ENCODE measurements at regions not wholly inside any gene's neighbourhood (a gene's known extent, or its start where the extent isn't known, plus 50 kb on each side); places are given as distances from the start of the nearest gene placed in this dataset.

DNA sequence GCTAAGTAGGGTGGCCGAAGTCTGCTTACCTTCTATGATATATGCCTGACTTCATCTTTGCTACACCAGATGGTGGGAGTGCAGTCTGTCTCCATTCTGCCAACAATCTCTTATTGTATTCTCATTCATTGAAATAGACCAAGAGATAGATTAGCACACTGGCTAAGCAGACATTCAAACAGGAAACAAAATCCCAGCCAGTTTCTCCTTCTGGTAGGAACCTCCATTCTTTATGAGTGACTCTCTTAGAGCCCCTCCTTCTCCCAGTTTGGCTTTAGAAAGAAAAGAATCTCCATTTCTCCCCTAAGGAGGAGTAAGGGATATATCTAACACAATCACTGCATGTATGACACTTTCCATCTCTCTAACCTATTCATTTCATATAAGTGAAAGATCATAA is 118.9 kb upstream of the COL5A2 start:
- WGBS, 2 donors: 74 to 79% methylated on average over 1 of the region's 1 CpG
- Histone ChIP-seq H3K27me3 (no peaks in the 10 kb centered on the region), H3K27ac (no peak overlapping the region), H3K36me3 (ENCODE audit: low read depth, missing control alignments) (no peaks in the 10 kb centered on the region), H3K4me3 (no peak overlapping the region), H3K4me1 (no peaks in the 10 kb centered on the region), H3K9me3 (no peaks in the 10 kb centered on the region)
- intact Hi-C loops (cut with DNase I; ENCODE audit: low total_unique reads): no loop called here
- TF ChIP-seq POLR2A (IDR thresholded peaks at IDR 0.05): no peak
- TF ChIP-seq, protein P1, sequence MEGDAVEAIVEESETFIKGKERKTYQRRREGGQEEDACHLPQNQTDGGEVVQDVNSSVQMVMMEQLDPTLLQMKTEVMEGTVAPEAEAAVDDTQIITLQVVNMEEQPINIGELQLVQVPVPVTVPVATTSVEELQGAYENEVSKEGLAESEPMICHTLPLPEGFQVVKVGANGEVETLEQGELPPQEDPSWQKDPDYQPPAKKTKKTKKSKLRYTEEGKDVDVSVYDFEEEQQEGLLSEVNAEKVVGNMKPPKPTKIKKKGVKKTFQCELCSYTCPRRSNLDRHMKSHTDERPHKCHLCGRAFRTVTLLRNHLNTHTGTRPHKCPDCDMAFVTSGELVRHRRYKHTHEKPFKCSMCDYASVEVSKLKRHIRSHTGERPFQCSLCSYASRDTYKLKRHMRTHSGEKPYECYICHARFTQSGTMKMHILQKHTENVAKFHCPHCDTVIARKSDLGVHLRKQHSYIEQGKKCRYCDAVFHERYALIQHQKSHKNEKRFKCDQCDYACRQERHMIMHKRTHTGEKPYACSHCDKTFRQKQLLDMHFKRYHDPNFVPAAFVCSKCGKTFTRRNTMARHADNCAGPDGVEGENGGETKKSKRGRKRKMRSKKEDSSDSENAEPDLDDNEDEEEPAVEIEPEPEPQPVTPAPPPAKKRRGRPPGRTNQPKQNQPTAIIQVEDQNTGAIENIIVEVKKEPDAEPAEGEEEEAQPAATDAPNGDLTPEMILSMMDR (IDR thresholded peaks at IDR 0.05): no peak
- DNase-seq: no peak

DNA sequence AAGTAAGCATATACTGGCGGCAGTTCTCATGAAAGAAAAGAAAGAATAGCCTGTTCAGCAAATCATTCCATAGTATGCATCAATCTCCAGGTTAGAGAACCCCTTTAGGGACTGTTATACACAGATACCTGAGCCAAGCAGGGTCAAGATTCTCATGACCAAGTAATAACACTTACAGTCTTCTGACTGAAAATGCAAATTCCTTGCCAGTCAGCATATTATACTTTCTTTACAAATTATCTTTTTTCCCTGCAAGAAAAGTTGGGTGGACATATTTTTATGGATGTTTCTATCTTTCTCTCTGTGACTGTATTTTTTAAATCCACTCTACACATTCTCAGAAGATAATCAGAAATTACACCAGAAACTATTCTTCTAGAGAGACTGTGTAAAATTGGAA is 120.4 kb upstream of the COL5A2 start:
- H3K9me3 ChIP-seq: no peaks in the 10 kb centered on the region
- DNase-seq: no peak
- 93 to 100% methylated on average over 1 of the region's 1 CpG for whole genome bisulfite sequencing, 2 donors
- H3K36me3 ChIP-seq (ENCODE audit: low read depth, missing control alignments): no peaks in the 10 kb centered on the region
- no peak overlapping the region for H3K4me3 ChIP-seq
- H3K4me1 ChIP-seq: no peaks in the 10 kb centered on the region
- no peaks in the 10 kb centered on the region for H3K27me3 ChIP-seq
- intact Hi-C loops (cut with DNase I; ENCODE audit: low total_unique reads): no loop called here
- H3K27ac ChIP-seq: no peak overlapping the region
- no peak for TF ChIP-seq POLR2A (IDR thresholded peaks at IDR 0.05)
- TF ChIP-seq, protein P1 (IDR thresholded peaks at IDR 0.05): no peak

DNA sequence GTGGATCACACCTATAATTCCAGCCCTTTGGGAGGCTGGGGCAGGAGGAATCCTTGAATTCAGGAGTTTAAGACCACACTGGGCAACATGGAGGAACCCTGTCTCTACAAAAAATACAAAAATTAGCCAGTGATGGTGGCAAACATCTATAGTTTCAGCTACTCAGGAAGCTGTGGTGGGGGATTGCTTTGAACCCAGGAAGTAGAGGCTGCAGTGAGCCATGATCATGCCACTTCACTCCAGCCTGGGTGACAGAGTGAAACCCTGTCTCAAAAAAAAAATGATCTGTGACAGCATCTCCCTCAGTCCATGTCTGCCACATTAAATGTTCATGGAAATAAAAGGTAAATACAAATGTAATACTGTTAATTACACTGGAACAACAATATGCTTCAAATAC is 121.4 kb upstream of the COL5A2 start:
- Histone ChIP-seq H3K27me3 (no peaks in the 10 kb centered on the region), H3K27ac (no peak overlapping the region), H3K36me3 (ENCODE audit: low read depth, missing control alignments) (no peaks in the 10 kb centered on the region), H3K4me1 (no peaks in the 10 kb centered on the region), H3K9me3 (no peaks in the 10 kb centered on the region), H3K4me3 (no peak overlapping the region)
- TF ChIP-seq, protein P1 (IDR thresholded peaks at IDR 0.05): no peak
- TF ChIP-seq POLR2A (IDR thresholded peaks at IDR 0.05): no peak
- intact Hi-C loops (cut with DNase I; ENCODE audit: low total_unique reads): no loop called here
- DNase-seq: no peak

- TF ChIP-seq, protein P1 (IDR thresholded peaks at IDR 0.05): no peak
- TF ChIP-seq POLR2A (IDR thresholded peaks at IDR 0.05): no peak
- 89% methylated on average over 5 of the region's 5 CpGs for WGBS, 2 donors
These were observed 122.8 kb upstream of the COL5A2 start for GRCh38 chr2:189302274-189302948.

DNA sequence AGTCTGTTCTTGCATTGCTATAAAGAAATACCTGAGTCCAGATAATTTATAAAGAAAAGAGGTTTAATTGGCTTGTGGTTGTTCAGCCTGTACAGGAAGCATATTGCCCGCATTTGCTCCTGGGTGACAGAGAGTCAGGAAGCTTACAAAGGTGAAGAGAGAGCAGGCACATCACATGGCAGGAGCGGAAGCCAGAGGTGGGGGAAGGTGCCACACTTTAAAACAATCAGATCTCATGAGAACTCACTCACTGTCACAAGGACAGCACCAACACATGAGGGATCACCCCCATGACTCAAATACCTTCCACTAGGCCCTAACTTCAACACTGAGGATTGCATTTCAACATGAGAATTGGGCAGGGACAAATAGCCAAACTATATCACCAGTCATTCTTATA is 124.8 kb upstream of the COL5A2 start:
- Histone ChIP-seq H3K27me3 (no peaks in the 10 kb centered on the region), H3K9me3 (no peaks in the 10 kb centered on the region), H3K4me1 (no peaks in the 10 kb centered on the region), H3K36me3 (ENCODE audit: low read depth, missing control alignments) (no peaks in the 10 kb centered on the region), H3K4me3 (no peak overlapping the region), H3K27ac (no peak overlapping the region)
- no peak for TF ChIP-seq POLR2A (IDR thresholded peaks at IDR 0.05)
- TF ChIP-seq, protein P1 (IDR thresholded peaks at IDR 0.05): no peak
- WGBS, 2 donors: 77 to 90% methylated on average over 2 of the region's 2 CpGs
- intact Hi-C loops (cut with DNase I; ENCODE audit: low total_unique reads): no loop called here
- DNase-seq: no peak

More at GRCh38 chr2:189302274-189302948, 122.8 kb upstream of the COL5A2 start:
- H3K4me3 ChIP-seq: no peak overlapping the region
- H3K4me1 ChIP-seq: no peaks in the 10 kb centered on the region
- no peak for DNase-seq
- H3K27me3 ChIP-seq: no peaks in the 10 kb centered on the region
- H3K27ac ChIP-seq: no peak overlapping the region
- intact Hi-C loops (cut with DNase I; ENCODE audit: low total_unique reads): no loop called here
- H3K36me3 ChIP-seq (ENCODE audit: low read depth, missing control alignments): no peaks in the 10 kb centered on the region
- H3K9me3 ChIP-seq: no peaks in the 10 kb centered on the region
